NCI-H82 treated with DMSO at 0.1 percent for 48 hours (cell line): ENCODE measurements at regions not wholly inside any gene's neighbourhood (a gene's known extent, or its start where the extent isn't known, plus 50 kb on each side); places are given as distances from the start of the nearest gene placed in this dataset.
"Not testable (repeated sequence)": the region's sequence is repeated elsewhere in the genome, so short reads cannot be mapped to it uniquely, and the experiment has no call there.

Experiments used
- DNase-seq: peaks from one replicate; lab custom pipeline; 2025; ENCODE audit not compliant: unreplicated experiment; lab: John Stamatoyannopoulos, UW

- DNase-seq = no peak
Observed at GRCh38 chr10:28387140-28387539, 84.3 kb upstream of the MPP7 start.

GRCh38 chr10:28391283-28391682 lies 88.4 kb upstream of the MPP7 start:
- DNase-seq = no peak

DNA sequence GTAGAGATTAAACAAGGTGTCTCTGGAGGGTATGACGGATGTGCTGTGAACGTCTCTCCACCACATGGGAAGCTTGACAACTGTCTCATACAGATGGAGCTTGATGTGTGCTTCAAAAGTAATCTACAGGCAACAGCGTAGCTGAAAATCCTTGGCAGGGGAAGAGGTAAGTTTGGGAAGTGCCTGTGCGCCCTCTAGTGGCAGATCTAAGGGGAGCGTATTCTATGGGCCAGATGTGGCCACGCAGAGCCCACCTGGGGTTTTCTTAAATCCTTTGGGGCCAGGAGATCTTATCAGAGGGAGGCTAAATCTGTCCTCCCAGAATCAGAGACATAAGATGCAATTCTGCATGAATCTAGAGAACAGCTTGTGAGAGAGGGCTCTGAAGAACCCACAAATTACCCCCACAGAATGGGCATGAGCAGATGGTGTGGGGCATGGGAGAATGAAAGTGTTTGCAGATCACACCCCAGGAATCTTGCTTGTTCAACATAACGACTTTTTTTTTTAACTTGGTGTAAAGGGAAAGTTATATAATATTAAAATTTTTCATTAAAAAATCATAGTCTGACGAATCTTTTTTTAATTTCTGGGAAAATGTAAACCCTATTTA lies 91.2 kb upstream of the MPP7 start:
- peak; percentile 77 for DNase-seq

DNA sequence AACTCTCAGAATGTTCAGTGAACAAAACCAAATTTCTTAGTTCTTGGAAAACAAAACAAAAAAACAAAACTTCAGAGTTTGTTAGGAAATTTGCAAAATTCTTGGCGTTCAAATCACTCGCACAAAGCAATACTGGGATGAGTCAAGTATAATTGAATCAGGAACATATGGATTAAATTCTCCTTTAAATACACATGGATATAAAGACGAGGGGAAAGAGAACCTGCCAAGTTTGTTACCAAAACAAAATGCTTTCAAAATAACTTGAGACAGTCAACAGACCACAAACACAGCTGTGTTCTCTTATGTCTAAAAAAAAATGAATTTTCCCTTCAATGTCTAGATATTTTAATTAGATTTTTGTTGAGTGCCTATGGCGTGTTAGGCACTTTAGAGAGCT lies 93.5 kb upstream of the MPP7 start:
- no peak for DNase-seq

DNA sequence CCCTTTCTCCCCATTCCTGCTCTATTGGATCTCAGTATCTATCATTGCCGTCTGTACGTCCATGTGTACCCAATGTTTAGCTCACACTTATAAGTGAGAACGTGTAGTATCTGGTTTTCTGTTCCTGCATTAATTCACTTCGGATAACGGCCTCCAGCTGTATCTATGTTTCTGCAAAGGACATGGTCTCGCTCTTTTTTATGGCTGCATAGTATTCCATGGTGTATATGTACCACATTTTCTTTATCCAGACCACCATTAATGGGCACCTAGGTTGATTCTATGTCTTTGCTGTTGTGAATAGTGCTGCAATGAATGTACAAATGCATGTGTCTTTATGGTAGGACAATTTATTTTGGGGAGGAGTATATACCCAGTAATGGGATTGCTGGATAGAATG lies 94.4 kb upstream of the MPP7 start:
- DNase-seq = no peak

DNA sequence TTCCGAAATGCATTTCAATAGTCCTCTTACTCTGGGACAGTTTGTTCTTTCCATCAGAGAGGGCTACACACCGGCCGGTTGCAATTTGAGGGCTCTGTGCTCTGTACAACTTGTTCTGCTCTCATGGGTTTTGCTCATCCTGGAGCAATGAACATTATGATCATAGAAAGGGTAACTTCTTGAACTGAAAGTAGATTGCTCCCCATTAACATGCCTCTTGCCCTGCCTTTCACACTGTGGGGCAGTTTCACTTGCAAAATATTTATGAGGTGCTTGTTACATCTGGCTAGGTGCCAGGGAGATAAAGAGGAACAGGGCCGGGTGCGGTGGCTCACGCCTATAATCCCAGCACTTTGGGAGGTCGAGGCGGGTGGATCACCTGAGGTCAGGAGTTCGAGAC lies 97.3 kb upstream of the MPP7 start:
- no peak for DNase-seq

GRCh38 chr10:28400681-28401080 lies 97.8 kb upstream of the MPP7 start:
- no peak for DNase-seq

DNA sequence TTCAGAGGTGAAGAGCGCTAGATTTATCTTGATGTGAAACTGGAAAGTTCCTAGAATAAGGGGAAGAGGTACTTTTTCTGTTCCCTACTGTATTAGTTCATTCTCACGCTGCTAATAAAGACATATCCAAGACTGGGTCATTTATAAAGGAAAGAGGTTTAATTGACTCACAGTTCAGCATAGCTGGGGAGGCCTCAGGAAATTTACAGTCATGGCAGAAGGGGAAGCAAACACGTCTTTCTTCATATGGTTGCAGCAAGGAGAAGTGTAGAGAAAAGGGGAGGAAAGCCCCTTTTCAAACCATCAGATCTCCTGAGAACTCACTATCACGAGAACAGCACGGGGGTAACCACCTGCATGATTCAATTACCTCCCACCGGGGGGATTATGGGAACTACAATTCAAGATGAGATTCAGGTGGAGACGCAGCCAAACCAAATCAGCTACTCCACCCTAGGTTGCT lies 99.8 kb upstream of the MPP7 start:
- not testable (repeated sequence) for DNase-seq

- no peak for DNase-seq
Observed at GRCh38 chr10:28403090-28403489, 100.2 kb upstream of the MPP7 start.

- no peak for DNase-seq
Observed at GRCh38 chr10:28408237-28408777, 105.4 kb upstream of the MPP7 start.

GRCh38 chr10:28410420-28411135 lies 107.7 kb upstream of the MPP7 start:
- no peak for DNase-seq

GRCh38 chr10:28411136-28411460 lies 108.2 kb upstream of the MPP7 start:
- no peak for DNase-seq

DNA sequence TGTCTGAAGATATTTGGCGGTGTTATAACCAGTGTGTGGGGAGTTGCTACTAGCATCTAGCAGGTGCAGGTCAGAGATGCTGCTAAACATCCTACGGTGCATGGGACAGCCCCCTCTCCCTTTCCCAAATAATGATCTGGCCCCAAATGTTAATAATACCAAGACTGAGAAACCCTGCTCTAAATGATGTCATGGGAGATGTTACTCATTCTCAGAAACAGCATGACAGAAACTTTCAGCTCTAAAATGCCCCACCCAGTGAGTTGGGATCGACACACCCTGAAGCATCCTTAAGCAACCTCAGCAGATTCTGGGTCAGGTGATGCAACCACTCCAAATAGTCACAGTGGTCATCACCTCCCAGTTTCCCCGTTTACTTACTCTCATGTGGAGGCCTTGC lies 108.8 kb upstream of the MPP7 start:
- DNase-seq = no peak

- no peak for DNase-seq
Observed at GRCh38 chr10:28418069-28418468, 114.8 kb upstream of the WAC start.

DNA sequence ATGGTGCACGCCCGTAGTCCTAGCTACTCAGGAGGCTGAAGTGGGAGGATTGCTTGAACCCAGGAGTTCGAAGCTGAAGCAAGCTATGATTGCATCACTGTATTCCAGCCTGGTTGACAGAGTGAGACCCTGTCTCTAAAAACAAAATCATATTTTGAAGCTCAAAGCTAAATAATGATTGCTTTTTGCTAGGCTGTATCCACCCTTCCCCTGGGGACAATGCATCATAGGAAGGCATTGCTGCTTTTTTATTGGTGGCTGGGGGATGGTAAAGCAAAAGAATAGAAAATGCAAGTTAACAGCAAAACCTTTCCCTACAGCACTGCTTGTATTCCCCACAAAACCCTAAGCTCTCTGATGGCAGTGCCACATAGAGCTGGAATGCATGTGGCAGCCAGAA lies 107.5 kb upstream of the WAC start:
- no peak for DNase-seq

DNA sequence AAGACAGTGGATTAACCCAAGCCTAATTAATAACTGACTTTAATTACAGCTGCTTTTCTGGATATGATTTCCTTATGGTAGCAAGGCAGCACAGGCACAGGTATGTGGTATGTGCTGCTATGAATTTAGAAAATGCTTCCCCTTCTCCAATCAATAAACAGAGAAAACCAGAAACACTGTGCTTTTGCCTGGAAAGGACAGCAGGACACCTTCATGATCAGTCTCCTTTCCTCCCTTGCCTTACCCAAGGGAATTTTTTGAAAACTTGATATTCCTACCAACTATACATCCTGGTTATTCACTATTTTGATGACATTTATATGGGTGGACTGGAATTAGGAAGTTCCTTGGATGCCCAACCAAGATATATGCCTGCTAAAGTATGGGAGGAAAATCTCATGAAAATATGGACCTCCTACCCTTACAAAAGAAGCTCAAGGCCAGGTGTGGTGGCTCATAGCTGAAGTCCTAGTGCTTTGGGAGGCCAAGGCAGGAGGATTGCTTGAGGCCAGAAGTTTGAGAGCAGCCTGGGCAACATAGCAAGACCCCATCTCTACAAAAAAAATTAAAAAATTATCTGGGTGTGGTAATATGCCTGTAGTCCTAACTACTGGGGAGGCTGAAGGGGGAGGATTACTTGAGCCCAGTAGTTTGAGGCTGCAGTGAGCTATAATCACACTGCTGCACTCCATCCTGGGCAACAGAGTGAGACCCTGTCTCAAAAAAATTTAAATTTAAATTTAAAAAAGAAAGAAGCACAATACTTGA lies 106.3 kb upstream of the WAC start:
- DNase-seq = no peak

GRCh38 chr10:28427376-28427775 lies 105.5 kb upstream of the WAC start:
- DNase-seq = no peak

GRCh38 chr10:28429045-28429444 lies 103.9 kb upstream of the WAC start:
- no peak for DNase-seq

- no peak for DNase-seq
Observed at GRCh38 chr10:28429573-28430216, 103.2 kb upstream of the WAC start.

- DNase-seq = no peak
Observed at GRCh38 chr10:28431139-28431538, 101.8 kb upstream of the WAC start.

- peak; percentile 31 for DNase-seq
Observed at GRCh38 chr10:28432210-28432676, 100.7 kb upstream of the WAC start.
